Right lobe of liver (tissue), 6 donors: ENCODE measurements at regions not wholly inside any gene's neighbourhood (a gene's known extent, or its start where the extent isn't known, plus 50 kb on each side); places are given as distances from the start of the nearest gene placed in this dataset.

Source experiments
- ATAC-seq, 4 donors: fragments of 200-7000 bp; cut with Tn5 transposase; one replicate each; pipeline ENCODE4 v1.9.1; 2020; ENCODE audit warnings: mild to moderate bottlenecking in 4 of 4, moderate library complexity in 4 of 4
- DNase-seq, 3 donors: peaks; one replicate each; pipeline ENCODE4 v3.0.0-alpha.2; 2020
- H3K27ac ChIP-seq, 3 donors: fragments of 200-600 bp; one replicate each; pipeline ENCODE4 v1.8.0; 2022
- H3K27me3 ChIP-seq, 2 donors: fragments of 200-600 bp; one replicate each; pipeline ENCODE4 v1.8.0; 2022
- H3K36me3 ChIP-seq, 4 donors: fragments of 200-600 bp; sonication (generic) in 1 of 4; one replicate each; pipeline versions ENCODE4 v1.5.1 to v1.8.0; 2017 to 2022; ENCODE audit warnings: control low read depth in 1 of 4
- H3K4me1 ChIP-seq, 4 donors: fragments of 200-600 bp; sonication (generic) in 1 of 4; one replicate each; pipeline versions ENCODE4 v1.5.1 to v1.8.0; 2017 to 2022; ENCODE audit warnings: control low read depth in 1 of 4
- H3K4me3 ChIP-seq, 3 donors: fragments of 200-600 bp; one replicate each; pipeline ENCODE4 v1.8.0; 2022
- H3K9me3 ChIP-seq, 4 donors: fragments of 200-600 bp; sonication (generic) in 1 of 4; one replicate each; pipeline versions ENCODE4 v1.5.1 to v1.8.0; 2017 to 2022; ENCODE audit warnings: control low read depth in 1 of 4
- CTCF ChIP-seq, 4 donors: fragments of 200-600 bp in 3 of 4; fragments of 450-650 bp in 1 of 4; IDR thresholded peaks; one replicate each; pipeline versions ENCODE4 v1.5.1 to v1.8.0; 2016 to 2022; ENCODE audit warnings: antibody characterized with exemption in 4 of 4, mild to moderate bottlenecking in 2 of 4
- POLR2A ChIP-seq: fragments of 450-650 bp; IDR thresholded peaks from one replicate; pipeline ENCODE4 v1.6.1; 2017; ENCODE audit warnings: antibody characterized with exemption, mild to moderate bottlenecking
- WGBS: methylation state at CpG from one replicate; pipeline ENCODE4 v1.1.6; 2018; ENCODE audit warnings: low coverage, low lambda C conversion rate; ENCODE audit not compliant: insufficient coverage; ENCODE audit errors: missing lambda C conversion rate; 5-methylcytosine and 5-hydroxymethylcytosine counted together
- intact Hi-C, 2 donors: fragments of 100-400 bp; cut with DNase I; formaldehyde crosslinking; loops; one replicate each; pipeline versions ENCODE4 v1.11.2 to v1.14.1; 2022
- donor health status: DM: no; HTN: yes; CAD: no.
- donor health status: DM: no; HTN: no; CAD: no.
- donor health status: DM: no; HTN: no; CAD: no.
- donor health status: DM: no; HTN: yes; CAD: no.
- donor health status: DM: no; HTN: yes; CAD: no.

DNA sequence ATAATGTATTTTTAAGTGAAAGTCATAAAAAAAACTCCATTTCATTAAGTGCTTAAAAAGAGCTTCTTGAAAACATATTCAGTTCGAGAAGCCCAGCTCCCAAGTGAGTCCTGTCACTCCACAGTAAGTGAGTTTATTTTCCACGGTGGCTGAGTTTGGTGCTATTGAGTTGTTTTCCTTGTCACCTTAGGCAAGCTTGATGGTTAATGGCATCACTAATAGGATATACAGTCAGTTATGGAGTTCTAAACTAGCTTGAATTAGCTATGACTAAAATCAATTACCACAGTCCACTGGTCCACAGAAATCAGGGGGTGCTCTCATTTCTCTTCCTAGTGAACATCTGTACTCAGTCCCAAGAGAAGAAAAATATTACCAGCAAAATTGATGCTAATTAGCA is 1526.2 kb upstream of the IGFBP7 start:
- TF ChIP-seq POLR2A (no peak), CTCF (IDR thresholded peaks at IDR 0.05) (no peak)
- no peak for DNase-seq
- H3K27me3 ChIP-seq: no peaks in the 10 kb centered on the region
- H3K4me1 ChIP-seq: no peaks in the 10 kb centered on the region
- WGBS: 18% methylated on average over 1 of the region's 2 CpGs
- H3K27ac ChIP-seq: no peak overlapping the region
- H3K36me3 ChIP-seq: no peaks in the 10 kb centered on the region
- no peaks in the 10 kb centered on the region for H3K9me3 ChIP-seq
- H3K4me3 ChIP-seq: no peak overlapping the region
- intact Hi-C loops: no loop called here
- no peak for ATAC-seq

GRCh38 chr4:58617226-58617625 is 1507.0 kb upstream of the IGFBP7 start:
- DNase-seq: no peak
- Histone ChIP-seq H3K4me1 (no peaks in the 10 kb centered on the region), H3K27me3 (no peaks in the 10 kb centered on the region), H3K4me3 (no peak overlapping the region), H3K36me3 (no peaks in the 10 kb centered on the region), H3K9me3 (no peaks in the 10 kb centered on the region), H3K27ac (no peak overlapping the region)
- WGBS: 47% methylated on average over 2 of the region's 2 CpGs
- TF ChIP-seq POLR2A: no peak
- TF ChIP-seq CTCF (IDR thresholded peaks at IDR 0.05): no peak
- intact Hi-C loops: no loop called here
- no peak for ATAC-seq

- no CpG with 5 or more reads among the region's 1 CpG for WGBS
- Histone ChIP-seq H3K9me3 (no peaks in the 10 kb centered on the region), H3K4me1 (no peaks in the 10 kb centered on the region), H3K4me3 (no peak overlapping the region), H3K27ac (no peak overlapping the region), H3K36me3 (no peaks in the 10 kb centered on the region), H3K27me3 (no peaks in the 10 kb centered on the region)
- TF ChIP-seq POLR2A (no peak), CTCF (IDR thresholded peaks at IDR 0.05) (no peak)
- ATAC-seq (no peak), DNase-seq (no peak)
- intact Hi-C loops: no loop called here
Observed at GRCh38 chr4:58611012-58611411, 1500.8 kb upstream of the IGFBP7 start.

DNA sequence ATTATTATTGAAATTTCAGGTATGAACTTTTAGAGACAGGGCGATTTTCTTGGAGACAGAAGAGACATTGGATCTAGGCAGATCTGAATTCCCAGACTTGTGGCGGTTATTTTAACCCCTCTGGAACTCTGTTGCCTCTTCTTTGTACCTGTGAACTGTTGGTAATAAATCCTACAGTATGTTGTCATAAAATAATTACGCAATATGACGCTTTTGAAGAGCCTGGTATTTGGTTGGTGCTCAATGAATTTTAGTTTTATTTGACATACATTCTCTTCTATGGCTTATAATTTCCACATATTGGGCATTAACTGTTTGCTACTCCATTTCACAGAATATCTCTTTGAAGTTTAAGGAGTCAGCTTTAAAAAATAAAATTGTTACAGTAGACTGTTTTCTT is 1496.1 kb upstream of the IGFBP7 start:
- H3K4me3 ChIP-seq: no peak overlapping the region
- H3K36me3 ChIP-seq: no peaks in the 10 kb centered on the region
- no peaks in the 10 kb centered on the region for H3K4me1 ChIP-seq
- no peak for DNase-seq
- no peak for TF ChIP-seq CTCF (IDR thresholded peaks at IDR 0.05)
- no peak for TF ChIP-seq POLR2A
- H3K27me3 ChIP-seq: no peaks in the 10 kb centered on the region
- intact Hi-C loops: no loop called here
- H3K9me3 ChIP-seq: no peaks in the 10 kb centered on the region
- 29% methylated on average over 4 of the region's 4 CpGs for WGBS
- no peak for ATAC-seq
- no peak overlapping the region for H3K27ac ChIP-seq

GRCh38 chr4:58603951-58604350 is 1493.8 kb upstream of the IGFBP7 start:
- no peak overlapping the region for H3K27ac ChIP-seq
- H3K36me3 ChIP-seq: no peaks in the 10 kb centered on the region
- no peaks in the 10 kb centered on the region for H3K4me1 ChIP-seq
- TF ChIP-seq CTCF (IDR thresholded peaks at IDR 0.05): no peak
- no peaks in the 10 kb centered on the region for H3K9me3 ChIP-seq
- intact Hi-C loops: no loop called here
- no peak overlapping the region for H3K4me3 ChIP-seq
- no peak for ATAC-seq
- no peak for DNase-seq
- H3K27me3 ChIP-seq: no peaks in the 10 kb centered on the region
- WGBS: 56% methylated on average over 4 of the region's 4 CpGs
